Activated CD8-positive, alpha-beta memory T cell treated with anti-CD3 and anti-CD28 coated beads for 4 hours (primary cell): ENCODE measurements at regions not wholly inside any gene's neighbourhood (a gene's known extent, or its start where the extent isn't known, plus 50 kb on each side); places are given as distances from the start of the nearest gene placed in this dataset.

Experiments used
- DNase-seq, 2 donors: peaks; one replicate each; pipeline ENCODE4 v3.0.0-alpha.2; 2020; ENCODE audit warnings: low read depth in 2 of 2

DNA sequence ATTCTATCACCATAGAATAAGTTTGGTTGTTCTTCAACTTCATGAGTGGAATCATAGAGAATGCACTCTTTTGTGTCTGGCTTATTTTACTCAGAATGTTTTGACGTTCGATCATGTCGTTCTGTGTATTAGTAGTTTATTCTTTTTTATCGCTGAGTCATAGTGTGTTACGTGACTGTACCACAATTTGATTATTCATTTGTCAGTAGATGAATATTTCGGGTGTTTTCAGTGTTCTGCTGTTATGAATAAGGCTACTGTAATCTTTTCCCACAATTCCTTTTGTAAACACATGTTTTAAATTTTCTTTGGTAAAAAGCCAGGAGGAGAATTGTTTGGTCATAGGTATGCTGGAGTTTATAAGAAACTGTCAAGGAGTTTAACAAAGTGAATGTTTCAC lies 279.9 kb upstream of the B3GAT1 start:
- no peak for DNase-seq

DNA sequence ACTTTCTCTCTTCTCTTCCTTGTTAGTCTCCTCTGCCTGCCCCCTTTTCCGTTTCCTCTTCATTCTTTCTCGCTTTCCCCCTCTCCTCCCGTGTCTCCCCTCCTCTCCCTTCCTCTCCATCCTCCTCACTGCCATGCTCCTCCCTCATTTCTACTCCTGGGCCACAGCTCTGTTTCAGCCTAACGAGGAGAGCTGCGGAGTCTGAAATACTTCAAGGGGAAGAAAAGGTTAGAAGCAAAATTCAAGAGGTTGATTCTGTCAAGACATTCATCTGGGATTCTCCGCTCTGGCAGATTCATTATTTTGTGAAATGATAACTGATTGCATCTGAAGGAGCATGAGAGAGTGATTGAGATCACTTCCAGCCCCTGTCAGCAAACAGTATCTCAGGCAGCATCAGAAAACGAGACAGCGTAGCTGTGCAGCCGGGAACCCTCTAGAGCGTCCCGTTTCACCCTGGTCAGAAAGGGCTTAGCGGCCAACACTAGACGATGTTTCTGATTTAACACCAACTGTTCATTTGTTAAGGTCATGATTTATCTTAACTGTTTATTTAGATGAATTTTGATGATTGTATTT lies 279.3 kb upstream of the B3GAT1 start:
- DNase-seq = no peak

GRCh38 chr11:134689886-134690285 lies 277.8 kb upstream of the B3GAT1 start:
- DNase-seq = no peak

- no peak for DNase-seq
Observed at GRCh38 chr11:134687548-134687947, 275.5 kb upstream of the B3GAT1 start.

GRCh38 chr11:134686460-134687061 lies 274.5 kb upstream of the B3GAT1 start:
- no peak for DNase-seq

- no peak for DNase-seq
Observed at GRCh38 chr11:134685793-134686380, 273.8 kb upstream of the B3GAT1 start.

- no peak for DNase-seq
Observed at GRCh38 chr11:134684576-134684975, 272.5 kb upstream of the B3GAT1 start.

DNA sequence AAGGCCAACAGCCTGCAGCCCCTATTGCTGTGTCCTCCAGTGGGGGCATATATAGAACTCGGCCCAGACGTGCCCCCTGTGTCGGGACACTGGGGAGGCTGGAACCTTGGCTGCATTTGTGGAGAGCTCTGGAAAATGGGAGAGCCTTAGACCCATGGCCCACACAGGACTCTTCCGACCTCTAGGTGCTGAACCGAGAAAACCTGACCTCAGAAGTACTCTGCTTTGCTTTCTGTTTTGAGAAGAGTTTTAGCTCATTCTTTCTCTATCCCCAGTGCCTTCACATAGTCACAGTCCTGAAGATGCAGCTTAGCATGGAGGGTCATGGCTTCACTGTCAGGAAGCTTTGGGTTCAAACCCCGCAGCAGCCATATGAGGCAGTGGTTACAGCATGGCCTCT lies 271.8 kb upstream of the B3GAT1 start:
- no peak for DNase-seq

DNA sequence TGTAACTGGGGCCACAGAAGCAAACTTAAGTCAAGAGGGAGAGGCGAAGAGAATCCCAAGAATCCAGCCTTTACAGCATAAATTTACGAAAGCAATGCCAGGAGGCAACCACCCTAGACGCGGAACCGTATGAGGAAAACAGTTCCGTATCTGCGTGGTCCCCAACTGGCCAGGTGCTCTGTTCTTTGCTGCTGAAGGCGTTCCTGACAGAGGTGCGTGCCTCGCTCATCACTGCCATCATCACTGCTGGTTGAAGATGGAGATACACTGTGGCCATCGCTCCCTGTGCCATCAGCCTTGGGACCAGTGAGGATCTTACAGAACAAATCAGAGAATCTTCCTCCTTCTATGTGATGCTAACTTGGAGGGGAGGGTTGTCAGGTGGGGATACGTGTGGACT lies 270.5 kb upstream of the B3GAT1 start:
- no peak for DNase-seq

GRCh38 chr11:134679592-134679991 lies 267.6 kb upstream of the B3GAT1 start:
- no peak for DNase-seq

DNA sequence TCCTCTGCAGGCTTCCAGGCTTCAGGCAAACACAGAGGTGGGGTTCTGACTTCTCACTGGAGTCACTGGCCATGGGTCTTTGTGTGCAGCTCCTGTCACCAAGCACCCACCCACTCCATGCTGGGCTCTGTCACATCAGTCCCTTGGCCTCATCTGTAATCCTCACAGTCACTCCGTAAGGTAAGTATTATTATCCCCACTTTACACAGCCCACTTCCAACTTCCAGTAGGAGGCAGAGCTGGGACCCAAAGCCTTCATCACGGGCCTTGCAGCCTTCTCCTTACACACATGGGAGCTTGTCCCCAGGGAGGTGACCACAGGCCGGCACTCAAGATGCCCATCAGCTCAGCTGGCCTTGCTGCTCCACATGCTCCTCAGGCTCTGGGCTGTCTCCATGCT lies 266.7 kb upstream of the B3GAT1 start:
- DNase-seq = no peak

DNA sequence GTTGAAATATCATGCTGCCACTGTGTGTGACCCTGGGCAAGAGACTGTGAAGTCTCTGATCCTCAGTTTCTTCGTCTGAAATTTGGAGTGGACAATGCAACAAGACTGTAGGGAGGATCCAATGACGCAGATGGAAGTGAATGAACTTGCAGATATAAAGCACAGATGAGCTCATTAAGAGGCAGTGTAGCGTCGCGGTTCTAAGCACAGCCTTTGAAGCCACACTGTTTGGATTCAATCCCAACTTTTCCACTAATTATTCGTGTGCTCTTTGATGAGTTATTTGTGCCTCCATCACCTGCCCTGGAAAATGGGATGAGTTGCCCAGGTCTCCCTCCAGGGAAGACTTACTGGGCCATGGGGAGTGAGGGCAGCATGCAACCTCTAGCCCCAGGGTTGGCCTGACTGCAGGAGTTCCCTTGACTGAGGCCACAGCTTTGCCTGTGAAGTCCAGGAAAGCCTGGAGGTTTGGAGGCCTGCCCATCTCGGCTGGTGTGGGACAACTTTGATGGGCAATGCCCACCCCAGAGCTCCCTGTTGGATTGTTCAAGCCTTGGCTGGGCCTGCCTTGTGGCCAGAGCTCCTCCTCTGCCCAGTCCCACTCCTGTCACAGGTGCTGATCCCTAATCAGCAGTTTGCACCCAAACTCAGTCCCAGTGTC lies 266.0 kb upstream of the B3GAT1 start:
- no peak for DNase-seq

DNA sequence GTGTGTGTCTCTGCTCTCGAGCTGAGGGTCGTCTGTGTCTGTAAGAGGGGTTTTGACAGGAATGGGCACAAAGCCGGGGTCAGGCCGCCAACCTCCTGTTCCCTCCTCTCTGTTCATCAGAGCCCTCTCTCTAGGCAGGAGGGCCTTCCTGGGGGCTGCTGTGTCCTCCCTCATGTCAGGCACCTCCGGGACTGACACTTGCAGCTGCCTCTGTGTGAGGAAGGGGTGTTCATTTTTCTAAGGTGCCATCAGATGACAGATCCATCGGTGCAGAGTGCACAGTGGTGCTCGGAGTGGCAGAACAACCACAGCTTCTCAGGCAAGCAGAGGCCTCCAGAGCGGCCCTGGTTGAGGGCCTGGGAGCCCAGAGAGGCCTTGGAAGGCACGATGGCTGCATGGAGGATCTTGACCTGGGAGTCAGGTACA lies 265.4 kb upstream of the B3GAT1 start:
- no peak for DNase-seq

GRCh38 chr11:134676516-134677287 lies 264.7 kb upstream of the B3GAT1 start:
- no peak for DNase-seq

DNA sequence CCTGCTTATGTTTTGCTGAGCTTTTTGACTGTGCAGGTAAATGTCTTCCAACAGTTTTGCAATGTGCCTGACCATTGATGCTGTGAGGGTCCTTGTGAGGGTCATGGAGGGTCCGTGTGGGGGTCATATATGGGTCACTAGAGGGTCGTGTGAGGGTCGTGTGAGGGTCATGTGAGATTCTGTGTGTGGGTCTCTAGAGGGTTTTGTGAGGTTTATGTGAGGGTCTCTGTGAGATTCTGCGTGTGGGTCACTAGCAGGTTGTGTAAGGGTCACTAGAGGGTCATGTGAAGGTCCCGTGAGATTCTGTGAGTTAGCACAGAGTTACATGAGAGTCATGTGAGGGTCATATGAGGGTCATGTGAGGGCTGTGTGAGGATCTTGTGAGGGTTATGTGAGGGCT lies 263.9 kb upstream of the B3GAT1 start:
- DNase-seq = no peak

DNA sequence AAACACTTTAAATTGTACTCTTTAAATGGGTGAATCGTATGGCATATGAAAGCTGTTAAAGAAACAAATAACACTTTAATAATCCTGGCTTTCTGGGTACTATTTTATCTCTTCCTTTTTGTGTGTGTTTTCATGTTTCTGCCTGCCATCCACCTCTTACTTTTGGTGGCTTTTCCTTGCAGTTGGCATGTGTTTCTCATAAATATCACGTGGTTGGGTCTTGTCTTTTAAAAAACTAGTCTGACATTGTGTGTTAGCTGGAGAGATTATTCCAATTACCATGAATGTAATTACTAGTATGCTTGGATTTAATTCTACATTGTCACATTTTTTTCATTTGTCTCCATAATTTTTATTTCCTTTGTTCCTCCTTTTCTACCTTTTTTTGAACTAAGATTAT lies 262.9 kb upstream of the B3GAT1 start:
- no peak for DNase-seq

DNA sequence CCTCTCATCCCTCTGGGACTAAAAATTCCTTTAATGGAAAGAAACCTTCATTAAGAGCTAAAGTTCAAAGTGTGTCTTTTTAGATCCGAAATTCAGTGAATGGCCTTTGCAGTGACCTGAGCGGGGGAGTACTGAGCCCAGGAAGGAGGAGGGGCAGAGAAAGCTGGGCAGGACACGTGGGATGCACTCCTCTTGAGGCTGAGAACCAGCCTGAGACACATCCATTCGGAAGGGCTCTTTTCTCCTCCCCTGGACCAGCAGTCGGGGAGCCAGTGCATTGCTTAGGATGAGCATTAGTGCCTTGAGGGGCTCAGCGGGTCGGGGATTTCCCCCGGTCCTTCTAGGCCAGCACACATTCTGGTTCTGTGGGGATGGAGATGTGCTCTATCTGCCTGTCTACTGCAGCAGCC lies 258.9 kb upstream of the B3GAT1 start:
- DNase-seq = no peak

DNA sequence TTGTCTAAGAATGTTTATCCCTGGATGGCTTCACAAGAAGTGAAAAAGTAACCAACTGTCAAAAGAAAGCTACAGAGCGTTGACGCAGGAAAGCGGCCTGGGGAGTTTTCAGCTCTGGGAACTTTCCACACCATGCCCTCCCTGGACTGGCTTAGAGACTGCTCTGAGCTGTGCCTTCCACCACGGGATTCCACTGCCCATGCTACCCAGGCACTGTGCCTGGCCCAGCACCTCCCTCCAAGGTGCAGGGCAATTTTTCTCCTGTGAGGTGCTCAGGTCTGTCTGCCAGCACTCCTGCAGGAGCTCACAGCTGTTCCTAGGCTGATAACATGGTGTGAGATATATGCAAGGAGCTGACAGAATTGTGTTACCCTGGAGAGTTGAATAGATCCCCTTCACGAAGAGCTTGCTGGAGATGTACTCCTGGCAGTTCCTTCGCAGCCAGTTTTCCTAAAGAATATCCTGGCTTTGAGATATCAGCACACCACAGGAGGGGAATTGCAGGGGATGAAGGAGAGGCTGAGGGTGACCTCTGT lies 258.3 kb upstream of the B3GAT1 start:
- DNase-seq = no peak

DNA sequence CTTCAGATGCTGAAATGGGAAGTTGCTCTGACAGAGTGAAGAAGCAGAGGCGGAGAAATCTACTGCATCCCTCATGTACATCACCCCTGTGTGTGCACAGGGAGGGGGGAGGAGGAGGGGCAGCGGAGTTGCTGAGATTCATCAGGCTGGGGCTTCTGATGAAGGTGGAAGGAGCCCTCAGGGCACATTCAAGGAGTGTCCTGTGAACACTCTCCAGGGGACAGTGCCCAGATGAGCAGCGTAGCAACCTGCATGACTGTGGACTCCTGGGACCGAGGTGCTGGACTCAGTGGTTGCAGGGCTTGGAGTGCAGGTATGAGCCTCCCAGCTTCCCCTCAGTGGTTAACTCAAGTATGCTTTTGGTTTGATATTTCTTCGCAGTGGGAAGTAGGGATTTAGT lies 257.8 kb upstream of the B3GAT1 start:
- no peak for DNase-seq

GRCh38 chr11:134668796-134669195 lies 256.8 kb upstream of the B3GAT1 start:
- no peak for DNase-seq

DNA sequence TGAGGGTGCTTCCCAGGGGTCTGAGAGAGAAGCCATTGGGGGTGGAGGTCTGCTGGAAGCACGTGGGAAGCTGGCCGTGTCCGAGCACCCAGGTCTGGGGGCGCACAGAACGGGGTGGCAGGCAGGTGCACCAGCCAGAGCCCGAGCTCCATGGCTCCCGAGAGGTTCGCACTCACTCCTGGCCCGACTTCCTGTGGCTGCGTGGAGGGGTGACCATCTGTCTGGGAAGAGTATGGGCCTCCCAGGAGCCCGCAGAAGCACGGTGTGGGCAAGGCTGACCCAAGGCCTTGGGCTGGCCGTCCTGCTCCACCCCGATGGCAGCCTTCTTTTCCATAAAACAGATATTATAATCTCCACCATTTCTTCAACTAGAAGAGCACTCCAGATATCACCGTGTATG lies 256.0 kb upstream of the B3GAT1 start:
- no peak for DNase-seq

- no peak for DNase-seq
Observed at GRCh38 chr11:134667505-134667904, 255.5 kb upstream of the B3GAT1 start.
